Activated CD4-positive, alpha-beta T cell treated with anti-CD3 and anti-CD28 coated beads, Interleukin-2, amount 10 ng/mL, durations not matched to agents 7 days and 5 days (primary cell): ENCODE measurements at regions not wholly inside any gene's neighbourhood (a gene's known extent, or its start where the extent isn't known, plus 50 kb on each side); places are given as distances from the start of the nearest gene placed in this dataset.
"Not testable (repeated sequence)": the region's sequence is repeated elsewhere in the genome, so short reads cannot be mapped to it uniquely, and the experiment has no call there.

Source experiments
- CTCF ChIA-PET: fragments of 350-600 bp; sonication (Branson Sonifier 250); formaldehyde crosslinking; loops from one replicate; lab custom pipeline; 2021; ENCODE audit warnings: antibody characterized with exemption; lab: Charles Lee
- POLR2A ChIA-PET: fragments of 350-600 bp; sonication (Branson Sonifier 250); formaldehyde crosslinking; loops from one replicate; lab custom pipeline; 2021; ENCODE audit warnings: antibody characterized with exemption; lab: Charles Lee
- DNase-seq: peaks from one replicate; pipeline ENCODE4 v3.0.0-alpha.2; 2020
- H3K27ac Mint-ChIP-seq: one replicate; pipeline ENCODE4 v1.8.0; 2021; ENCODE audit warnings: mild to moderate bottlenecking, moderate library complexity, mixed read lengths
- H3K27me3 Mint-ChIP-seq: one replicate; pipeline ENCODE4 v1.8.0; 2021; ENCODE audit warnings: mixed read lengths
- H3K36me3 Mint-ChIP-seq: one replicate; pipeline ENCODE4 v1.8.0; 2021; ENCODE audit warnings: low read depth, mixed read lengths
- H3K4me1 Mint-ChIP-seq: one replicate; pipeline ENCODE4 v1.8.0; 2021; ENCODE audit warnings: mixed read lengths
- H3K4me3 Mint-ChIP-seq: one replicate; pipeline ENCODE4 v1.8.0; 2021; ENCODE audit warnings: mild to moderate bottlenecking, moderate library complexity, mixed read lengths
- H3K9me3 Mint-ChIP-seq: one replicate; pipeline ENCODE4 v1.8.0; 2021; ENCODE audit warnings: mixed read lengths

- no peak for DNase-seq
- Mint-ChIP-seq H3K27me3 (no peaks in the 10 kb centered on the region), H3K27ac (no peak overlapping the region), H3K4me1 (no peaks in the 10 kb centered on the region), H3K36me3 (no peaks in the 10 kb centered on the region), H3K4me3 (no peak overlapping the region), H3K9me3 (no peaks in the 10 kb centered on the region)
- CTCF ChIA-PET = no interaction called here
- POLR2A ChIA-PET = no interaction called here
Observed at GRCh38 chr13:55816976-55817601, 1323.6 kb upstream of the PRR20A start.

DNA sequence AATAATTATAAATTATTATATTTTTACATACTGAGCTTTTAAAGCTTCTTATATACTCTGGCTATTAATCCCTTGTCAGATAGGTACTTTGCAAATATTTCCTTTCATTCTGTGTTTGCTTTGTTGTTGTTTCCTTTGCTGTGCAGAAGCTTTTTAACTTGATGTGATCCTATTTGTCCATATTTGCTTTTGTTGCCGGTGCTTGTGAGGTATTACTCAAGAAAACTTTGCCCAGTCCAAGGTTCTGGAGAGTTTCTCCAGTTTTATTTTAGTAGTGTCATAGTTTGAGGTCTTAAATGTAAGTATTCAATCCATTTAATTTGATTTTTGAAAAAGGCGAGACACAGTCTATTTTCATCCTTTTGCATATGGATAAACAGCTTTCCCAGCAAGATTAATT, 1319.9 kb upstream of the PRR20A start:
- Mint-ChIP-seq H3K9me3 (no peaks in the 10 kb centered on the region), H3K4me3 (no peak overlapping the region), H3K27ac (no peak overlapping the region), H3K4me1 (no peaks in the 10 kb centered on the region), H3K36me3 (no peaks in the 10 kb centered on the region), H3K27me3 (no peaks in the 10 kb centered on the region)
- ChIA-PET POLR2A (no interaction called here), CTCF (no interaction called here)
- no peak for DNase-seq

- Mint-ChIP-seq H3K27ac (no peak overlapping the region), H3K27me3 (no peaks in the 10 kb centered on the region), H3K4me1 (no peaks in the 10 kb centered on the region), H3K4me3 (no peak overlapping the region), H3K36me3 (no peaks in the 10 kb centered on the region), H3K9me3 (peaks cover 25% of the 10 kb centered on the region)
- DNase-seq = no peak
- POLR2A ChIA-PET = no interaction called here
- CTCF ChIA-PET = interaction anchor here (0.5 kb wide), 1 partner anchor 498 kb away, joined by 3 read pairs; no protein-coding TSS in a partner anchor
Observed at GRCh38 chr13:55869648-55870047, 1271.1 kb upstream of the PRR20A start.

GRCh38 chr13:55887561-55887960, 1253.2 kb upstream of the PRR20A start:
- CTCF ChIA-PET = no interaction called here
- POLR2A ChIA-PET = no interaction called here
- no peak overlapping the region for H3K27ac Mint-ChIP-seq
- no peaks in the 10 kb centered on the region for H3K27me3 Mint-ChIP-seq
- H3K36me3 Mint-ChIP-seq = no peaks in the 10 kb centered on the region
- peaks cover 4% of the 10 kb centered on the region for H3K9me3 Mint-ChIP-seq
- no peak overlapping the region for H3K4me3 Mint-ChIP-seq
- DNase-seq = no peak
- no peaks in the 10 kb centered on the region for H3K4me1 Mint-ChIP-seq

GRCh38 chr13:55893540-55893939, 1247.2 kb upstream of the PRR20A start:
- no peaks in the 10 kb centered on the region for H3K27me3 Mint-ChIP-seq
- H3K36me3 Mint-ChIP-seq = no peaks in the 10 kb centered on the region
- DNase-seq = no peak
- no peaks in the 10 kb centered on the region for H3K4me1 Mint-ChIP-seq
- H3K27ac Mint-ChIP-seq = no peak overlapping the region
- ChIA-PET POLR2A (no interaction called here), CTCF (no interaction called here)
- H3K9me3 Mint-ChIP-seq = peaks cover 14% of the 10 kb centered on the region
- no peak overlapping the region for H3K4me3 Mint-ChIP-seq

- DNase-seq = no peak
- ChIA-PET CTCF (no interaction called here), POLR2A (no interaction called here)
- H3K4me3 Mint-ChIP-seq = no peak overlapping the region
- no peaks in the 10 kb centered on the region for H3K27me3 Mint-ChIP-seq
- peaks cover 19% of the 10 kb centered on the region for H3K9me3 Mint-ChIP-seq
- no peaks in the 10 kb centered on the region for H3K36me3 Mint-ChIP-seq
- H3K4me1 Mint-ChIP-seq = no peaks in the 10 kb centered on the region
- no peak overlapping the region for H3K27ac Mint-ChIP-seq
Observed at GRCh38 chr13:55937180-55937579, 1203.5 kb upstream of the PRR20A start.

DNA sequence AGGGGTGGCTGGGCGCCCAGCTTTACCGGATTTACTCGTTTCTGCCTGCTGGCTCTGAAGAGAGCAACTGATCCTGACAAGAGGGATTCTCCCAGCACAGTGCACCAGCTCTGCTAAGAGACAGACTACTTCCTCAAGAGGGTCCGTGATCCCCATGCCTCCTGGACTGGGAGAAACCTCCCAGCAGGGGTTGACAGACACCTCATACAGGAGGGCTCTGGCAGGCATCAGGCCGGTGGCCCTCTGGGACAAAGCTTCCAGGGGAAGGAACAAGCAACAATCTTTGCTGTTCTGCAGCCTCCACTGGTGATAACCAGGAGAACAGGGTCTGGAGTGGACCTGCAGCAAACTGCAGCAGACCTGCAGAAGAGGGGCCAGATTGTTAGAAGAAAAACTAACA, 1192.5 kb upstream of the PRR20A start:
- ChIA-PET POLR2A (no interaction called here), CTCF (no interaction called here)
- Mint-ChIP-seq H3K4me3 (no peak overlapping the region), H3K27me3 (no peaks in the 10 kb centered on the region), H3K27ac (no peak overlapping the region), H3K4me1 (no peaks in the 10 kb centered on the region), H3K9me3 (peaks cover 11% of the 10 kb centered on the region), H3K36me3 (no peaks in the 10 kb centered on the region)
- no peak for DNase-seq

- no peaks in the 10 kb centered on the region for H3K4me1 Mint-ChIP-seq
Observed at GRCh38 chr13:55963934-55964333, 1176.8 kb upstream of the PRR20A start.

DNA sequence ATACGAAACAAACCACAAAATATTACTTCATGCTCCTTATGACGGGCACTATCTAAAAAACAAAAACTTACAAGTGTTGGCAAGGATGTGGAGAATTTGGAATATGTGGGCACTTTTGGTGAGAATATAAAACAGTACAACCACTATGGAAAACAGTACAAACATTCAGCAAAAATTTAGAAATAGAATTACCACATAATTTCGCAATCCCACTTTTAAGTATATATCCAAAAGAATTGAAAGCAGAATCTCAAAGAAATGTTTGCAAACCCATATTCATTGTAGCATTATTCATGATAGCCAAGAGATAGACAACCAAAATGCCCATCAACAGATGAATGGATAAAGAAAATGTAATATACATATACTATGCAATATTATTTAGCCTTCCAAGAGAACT, 1173.7 kb upstream of the PRR20A start:
- no peak for DNase-seq
- H3K36me3 Mint-ChIP-seq = no peaks in the 10 kb centered on the region
- no peak overlapping the region for H3K27ac Mint-ChIP-seq
- POLR2A ChIA-PET = no interaction called here
- H3K27me3 Mint-ChIP-seq = no peaks in the 10 kb centered on the region
- H3K4me1 Mint-ChIP-seq = no peaks in the 10 kb centered on the region
- no peak overlapping the region for H3K4me3 Mint-ChIP-seq
- CTCF ChIA-PET = no interaction called here
- H3K9me3 Mint-ChIP-seq = peaks cover 15% of the 10 kb centered on the region

More at GRCh38 chr13:55963934-55964333, 1176.8 kb upstream of the PRR20A start:
- ChIA-PET POLR2A (no interaction called here), CTCF (no interaction called here)
- Mint-ChIP-seq H3K27me3 (no peaks in the 10 kb centered on the region), H3K9me3 (peaks cover 19% of the 10 kb centered on the region), H3K27ac (no peak overlapping the region), H3K4me3 (no peak overlapping the region), H3K36me3 (no peaks in the 10 kb centered on the region)
- DNase-seq = no peak

- Mint-ChIP-seq H3K27me3 (no peaks in the 10 kb centered on the region), H3K9me3 (no peaks in the 10 kb centered on the region), H3K36me3 (no peaks in the 10 kb centered on the region), H3K4me1 (no peaks in the 10 kb centered on the region), H3K27ac (no peak overlapping the region), H3K4me3 (no peak overlapping the region)
- DNase-seq = no peak
- POLR2A ChIA-PET = no interaction called here
- CTCF ChIA-PET = no interaction called here
Observed at GRCh38 chr13:55977436-55977835, 1163.3 kb upstream of the PRR20A start.

- POLR2A ChIA-PET = no interaction called here
- no peaks in the 10 kb centered on the region for H3K4me1 Mint-ChIP-seq
- no peaks in the 10 kb centered on the region for H3K36me3 Mint-ChIP-seq
- no peaks in the 10 kb centered on the region for H3K27me3 Mint-ChIP-seq
- no peak overlapping the region for H3K27ac Mint-ChIP-seq
- DNase-seq = no peak
- H3K9me3 Mint-ChIP-seq = peaks cover 2% of the 10 kb centered on the region
- CTCF ChIA-PET = no interaction called here
- H3K4me3 Mint-ChIP-seq = no peak overlapping the region
Observed at GRCh38 chr13:55981381-55981780, 1159.3 kb upstream of the PRR20A start.

DNA sequence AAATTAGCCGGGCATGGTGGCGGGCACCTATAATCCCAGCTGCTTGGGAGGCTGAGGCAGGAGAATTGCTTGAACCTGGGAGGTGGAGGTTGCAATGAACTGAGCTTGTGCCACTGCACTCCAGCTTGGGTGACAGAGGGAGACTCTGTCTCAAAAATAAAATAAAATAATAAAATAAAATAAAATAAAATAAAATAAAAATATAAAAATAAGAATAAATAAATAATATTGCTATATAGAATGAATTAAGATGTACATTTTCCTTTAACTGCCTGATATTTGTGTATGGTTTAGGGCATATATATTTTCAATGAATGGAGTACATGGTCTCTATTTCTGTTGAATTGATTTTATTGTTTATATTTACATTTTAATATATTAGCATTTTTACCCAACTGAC, 1156.7 kb upstream of the PRR20A start:
- H3K9me3 Mint-ChIP-seq, CTCF ChIA-PET, H3K27ac Mint-ChIP-seq, POLR2A ChIA-PET, H3K27me3 Mint-ChIP-seq, H3K4me3 Mint-ChIP-seq, H3K36me3 Mint-ChIP-seq, H3K4me1 Mint-ChIP-seq, DNase-seq: not testable (repeated sequence)

DNA sequence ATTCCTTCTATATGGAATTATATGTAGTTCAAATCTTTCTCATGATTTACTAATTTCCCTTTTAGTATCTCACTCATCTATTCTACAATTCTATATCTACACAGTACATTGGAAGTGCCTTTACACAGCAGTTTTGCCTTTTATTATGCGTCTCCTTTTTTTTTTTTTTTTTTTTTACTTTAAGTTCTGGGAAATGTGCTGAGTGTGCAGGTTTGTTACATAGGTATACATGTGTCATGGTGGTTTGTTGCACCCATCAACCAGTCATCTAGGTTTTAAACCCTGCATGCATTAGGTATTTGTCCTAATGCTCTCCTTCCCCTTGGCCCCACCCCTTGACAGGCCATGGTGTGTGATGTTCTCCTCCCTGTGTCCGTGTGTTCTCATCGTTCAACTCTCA, 1150.1 kb upstream of the PRR20A start:
- ChIA-PET CTCF (no interaction called here), POLR2A (no interaction called here)
- Mint-ChIP-seq H3K27ac (no peak overlapping the region), H3K4me3 (no peak overlapping the region), H3K27me3 (no peaks in the 10 kb centered on the region), H3K36me3 (no peaks in the 10 kb centered on the region), H3K9me3 (no peaks in the 10 kb centered on the region), H3K4me1 (no peaks in the 10 kb centered on the region)
- DNase-seq = no peak

- no peak for DNase-seq
- H3K9me3 Mint-ChIP-seq = no peaks in the 10 kb centered on the region
- H3K4me3 Mint-ChIP-seq = no peak overlapping the region
- no peak overlapping the region for H3K27ac Mint-ChIP-seq
- no peaks in the 10 kb centered on the region for H3K27me3 Mint-ChIP-seq
- POLR2A ChIA-PET = no interaction called here
- no peaks in the 10 kb centered on the region for H3K4me1 Mint-ChIP-seq
- no peaks in the 10 kb centered on the region for H3K36me3 Mint-ChIP-seq
- CTCF ChIA-PET = no interaction called here
Observed at GRCh38 chr13:55991666-55992065, 1149.1 kb upstream of the PRR20A start.
